ENCODE measurements at regions not wholly inside any gene's neighbourhood (a gene's known extent, or its start where the extent isn't known, plus 50 kb on each side); places are given as distances from the start of the nearest gene placed in this dataset.
"Not testable (repeated sequence)": the region's sequence is repeated elsewhere in the genome, so short reads cannot be mapped to it uniquely, and the experiment has no call there.

GRCh38 chr15:21015171-21015570 is 149.1 kb upstream of the POTEB2 start:
- TF ChIP-seq, protein P1, sequence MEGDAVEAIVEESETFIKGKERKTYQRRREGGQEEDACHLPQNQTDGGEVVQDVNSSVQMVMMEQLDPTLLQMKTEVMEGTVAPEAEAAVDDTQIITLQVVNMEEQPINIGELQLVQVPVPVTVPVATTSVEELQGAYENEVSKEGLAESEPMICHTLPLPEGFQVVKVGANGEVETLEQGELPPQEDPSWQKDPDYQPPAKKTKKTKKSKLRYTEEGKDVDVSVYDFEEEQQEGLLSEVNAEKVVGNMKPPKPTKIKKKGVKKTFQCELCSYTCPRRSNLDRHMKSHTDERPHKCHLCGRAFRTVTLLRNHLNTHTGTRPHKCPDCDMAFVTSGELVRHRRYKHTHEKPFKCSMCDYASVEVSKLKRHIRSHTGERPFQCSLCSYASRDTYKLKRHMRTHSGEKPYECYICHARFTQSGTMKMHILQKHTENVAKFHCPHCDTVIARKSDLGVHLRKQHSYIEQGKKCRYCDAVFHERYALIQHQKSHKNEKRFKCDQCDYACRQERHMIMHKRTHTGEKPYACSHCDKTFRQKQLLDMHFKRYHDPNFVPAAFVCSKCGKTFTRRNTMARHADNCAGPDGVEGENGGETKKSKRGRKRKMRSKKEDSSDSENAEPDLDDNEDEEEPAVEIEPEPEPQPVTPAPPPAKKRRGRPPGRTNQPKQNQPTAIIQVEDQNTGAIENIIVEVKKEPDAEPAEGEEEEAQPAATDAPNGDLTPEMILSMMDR (conservative IDR thresholded peaks at IDR 0.05) = not testable (repeated sequence)
- TF ChIP-seq EZH2 (IDR thresholded peaks at IDR 0.05; ENCODE audit: low read depth) = not testable (repeated sequence)
